Endothelial cell (in vitro differentiated cells): ENCODE measurements at regions not wholly inside any gene's neighbourhood (a gene's known extent, or its start where the extent isn't known, plus 50 kb on each side); places are given as distances from the start of the nearest gene placed in this dataset.
A peak's percentile ranks its signal among the peaks of the same experiment; 100 is the strongest.
"Not testable (repeated sequence)": the region's sequence is repeated elsewhere in the genome, so short reads cannot be mapped to it uniquely, and the experiment has no call there.

Experiments used
- DNase-seq: peaks from one replicate; pipeline ENCODE4 v3.0.0; 2021; ENCODE audit warnings: low spot score
- H3K27ac Mint-ChIP-seq: one replicate; pipeline ENCODE4 v1.8.0; 2021; ENCODE audit warnings: mixed read lengths, inconsistent platforms; ENCODE audit not compliant: unreplicated experiment
- H3K27me3 Mint-ChIP-seq: one replicate; pipeline ENCODE4 v1.8.0; 2021; ENCODE audit warnings: mild to moderate bottlenecking, moderate library complexity, mixed read lengths, inconsistent platforms; ENCODE audit not compliant: unreplicated experiment
- H3K36me3 Mint-ChIP-seq: one replicate; pipeline ENCODE4 v1.8.0; 2021; ENCODE audit warnings: mild to moderate bottlenecking, low read depth, mixed read lengths, inconsistent platforms; ENCODE audit not compliant: unreplicated experiment
- H3K4me1 Mint-ChIP-seq: one replicate; pipeline ENCODE4 v1.8.0; 2021; ENCODE audit warnings: mild to moderate bottlenecking, mixed read lengths, inconsistent platforms; ENCODE audit not compliant: unreplicated experiment
- H3K4me3 Mint-ChIP-seq: one replicate; pipeline ENCODE4 v1.8.0; 2021; ENCODE audit warnings: mild to moderate bottlenecking, mixed read lengths, inconsistent platforms; ENCODE audit not compliant: unreplicated experiment
- H3K9me3 Mint-ChIP-seq: one replicate; pipeline ENCODE4 v1.8.0; 2021; ENCODE audit warnings: mixed read lengths, inconsistent platforms; ENCODE audit not compliant: unreplicated experiment
- TF ChIP-seq, protein P1 (sequence below): fragments of 200-600 bp; sonication (generic); IDR thresholded peaks from one replicate; pipeline ENCODE4 v1.5.0; 2021; ENCODE audit warnings: antibody characterized with exemption; ENCODE audit not compliant: unreplicated experiment

DNA sequence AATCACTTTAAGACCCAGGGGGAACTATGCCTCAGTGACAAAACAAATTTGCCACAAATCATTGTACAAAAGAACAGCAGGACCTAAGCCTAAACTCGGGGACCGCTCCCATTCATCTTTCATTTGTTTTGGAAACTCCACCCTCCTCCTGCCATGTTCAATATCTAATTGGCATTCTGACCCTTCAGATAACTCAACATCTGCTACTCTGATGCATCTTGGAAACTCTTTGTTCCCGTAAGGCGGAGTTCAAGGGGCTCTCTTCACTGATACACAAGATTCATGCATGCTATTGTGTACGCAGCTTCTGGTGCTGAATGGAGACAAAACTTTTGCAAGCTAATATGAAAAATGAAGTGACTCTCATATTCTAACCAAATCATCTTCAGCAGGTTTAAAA, 187.6 kb downstream of the ZFP64 start:
- Mint-ChIP-seq H3K27me3 (peaks cover 4% of the 10 kb centered on the region), H3K4me3 (no peak overlapping the region), H3K36me3 (no peaks in the 10 kb centered on the region), H3K4me1 (peaks cover 16% of the 10 kb centered on the region), H3K9me3 (no peaks in the 10 kb centered on the region), H3K27ac (no peak overlapping the region)
- TF ChIP-seq, protein P1, sequence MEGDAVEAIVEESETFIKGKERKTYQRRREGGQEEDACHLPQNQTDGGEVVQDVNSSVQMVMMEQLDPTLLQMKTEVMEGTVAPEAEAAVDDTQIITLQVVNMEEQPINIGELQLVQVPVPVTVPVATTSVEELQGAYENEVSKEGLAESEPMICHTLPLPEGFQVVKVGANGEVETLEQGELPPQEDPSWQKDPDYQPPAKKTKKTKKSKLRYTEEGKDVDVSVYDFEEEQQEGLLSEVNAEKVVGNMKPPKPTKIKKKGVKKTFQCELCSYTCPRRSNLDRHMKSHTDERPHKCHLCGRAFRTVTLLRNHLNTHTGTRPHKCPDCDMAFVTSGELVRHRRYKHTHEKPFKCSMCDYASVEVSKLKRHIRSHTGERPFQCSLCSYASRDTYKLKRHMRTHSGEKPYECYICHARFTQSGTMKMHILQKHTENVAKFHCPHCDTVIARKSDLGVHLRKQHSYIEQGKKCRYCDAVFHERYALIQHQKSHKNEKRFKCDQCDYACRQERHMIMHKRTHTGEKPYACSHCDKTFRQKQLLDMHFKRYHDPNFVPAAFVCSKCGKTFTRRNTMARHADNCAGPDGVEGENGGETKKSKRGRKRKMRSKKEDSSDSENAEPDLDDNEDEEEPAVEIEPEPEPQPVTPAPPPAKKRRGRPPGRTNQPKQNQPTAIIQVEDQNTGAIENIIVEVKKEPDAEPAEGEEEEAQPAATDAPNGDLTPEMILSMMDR = no peak
- no peak for DNase-seq

DNA sequence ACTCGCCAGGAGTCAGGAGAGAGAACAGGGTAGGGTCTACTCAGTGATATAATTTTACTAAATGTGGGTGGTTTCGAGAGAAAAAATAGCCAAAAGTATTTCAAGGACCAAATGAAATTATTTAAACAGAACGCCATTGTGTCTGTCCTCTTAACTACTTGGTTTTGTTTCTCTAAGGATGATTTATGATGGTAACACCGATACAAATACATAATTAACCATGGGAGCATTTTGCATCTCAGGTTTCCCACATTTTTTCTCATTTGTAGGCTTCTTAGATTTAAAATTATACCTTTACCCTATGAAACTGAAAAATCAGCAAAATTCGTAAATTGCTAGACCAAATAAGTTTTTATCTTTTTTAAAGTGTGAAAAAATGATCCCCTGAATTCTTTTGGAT, 188.2 kb downstream of the ZFP64 start:
- Mint-ChIP-seq H3K9me3 (no peaks in the 10 kb centered on the region), H3K36me3 (no peaks in the 10 kb centered on the region), H3K27ac (no peak overlapping the region), H3K4me1 (peaks cover 16% of the 10 kb centered on the region), H3K4me3 (no peak overlapping the region), H3K27me3 (peaks cover 4% of the 10 kb centered on the region)
- no peak for DNase-seq
- TF ChIP-seq, protein P1 = no peak

DNA sequence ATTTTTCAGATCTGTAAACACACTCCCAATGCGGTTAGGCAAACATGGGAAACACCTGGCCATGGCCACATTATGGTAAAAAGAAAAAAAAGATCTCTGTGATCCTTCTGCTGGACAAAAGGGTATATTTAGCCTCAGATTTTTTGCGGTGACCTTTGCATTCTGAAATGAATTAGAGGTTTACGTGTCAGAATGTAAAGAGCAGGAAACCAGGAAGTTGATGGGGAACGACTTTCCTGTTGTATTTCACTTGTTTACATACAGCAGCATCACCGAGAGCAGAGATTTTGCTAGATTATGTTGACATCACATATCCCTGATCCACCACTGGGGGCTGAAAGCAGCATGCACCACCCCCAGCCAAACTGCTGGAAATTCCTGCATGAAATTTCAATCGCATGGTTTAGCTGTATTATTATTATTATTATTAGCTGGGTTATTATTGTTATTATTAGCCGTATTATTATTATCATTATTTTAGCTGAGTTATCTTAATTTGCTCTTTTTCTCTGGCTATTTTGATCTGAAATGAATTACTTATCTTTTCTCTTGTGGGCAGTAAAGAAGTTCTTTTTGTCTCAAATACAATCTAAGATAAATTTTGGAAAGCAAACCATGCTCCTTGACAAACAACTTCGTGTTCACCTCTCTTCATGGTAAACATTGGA, 189.4 kb downstream of the ZFP64 start:
- peak; percentile 13 for DNase-seq
- Mint-ChIP-seq H3K9me3 (no peaks in the 10 kb centered on the region), H3K27ac (peak overlapping the region; percentile 81), H3K27me3 (peaks cover 5% of the 10 kb centered on the region), H3K4me1 (peaks cover 16% of the 10 kb centered on the region), H3K36me3 (no peaks in the 10 kb centered on the region), H3K4me3 (no peak overlapping the region)
- TF ChIP-seq, protein P1 = peak; percentile 18

- not testable (repeated sequence) for H3K27ac Mint-ChIP-seq, H3K9me3 Mint-ChIP-seq, H3K4me3 Mint-ChIP-seq, H3K36me3 Mint-ChIP-seq, H3K27me3 Mint-ChIP-seq, DNase-seq
- H3K4me1 Mint-ChIP-seq = peaks cover 19% of the 10 kb centered on the region
Measured at GRCh38 chr20:51997281-51997936, 194.2 kb downstream of the ZFP64 start.

DNA sequence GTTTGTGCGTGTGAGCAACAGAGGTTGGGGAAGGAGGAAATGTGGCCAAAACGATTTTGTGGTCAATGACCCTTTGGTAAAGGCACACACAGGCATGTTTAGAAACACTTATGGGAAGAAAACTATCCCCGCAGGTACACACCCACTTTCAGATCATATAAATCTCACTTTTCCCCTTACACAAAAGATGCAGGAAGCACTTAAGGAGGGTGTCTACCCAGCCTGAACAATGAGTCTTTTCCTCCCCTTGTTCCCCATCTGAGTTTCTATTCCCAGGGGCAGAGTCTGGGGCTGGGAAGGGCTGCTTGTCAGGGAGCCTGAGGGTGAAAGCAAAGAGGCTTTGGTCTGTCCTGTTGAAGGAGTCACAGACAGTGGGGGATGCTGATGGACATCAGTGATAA, 193.2 kb upstream of the SALL4 start:
- TF ChIP-seq, protein P1 = no peak
- peaks cover 1% of the 10 kb centered on the region for H3K27me3 Mint-ChIP-seq
- DNase-seq = no peak
- H3K4me1 Mint-ChIP-seq = peaks cover 11% of the 10 kb centered on the region
- H3K4me3 Mint-ChIP-seq = no peak overlapping the region
- H3K27ac Mint-ChIP-seq = no peak overlapping the region
- H3K9me3 Mint-ChIP-seq = no peaks in the 10 kb centered on the region
- H3K36me3 Mint-ChIP-seq = no peaks in the 10 kb centered on the region
